Left colon (tissue), 2 donors: ENCODE measurements at regions not wholly inside any gene's neighbourhood (a gene's known extent, or its start where the extent isn't known, plus 50 kb on each side); places are given as distances from the start of the nearest gene placed in this dataset.

Experiments used
- ATAC-seq: fragments of 200-7000 bp; cut with Tn5 transposase; one replicate; pipeline ENCODE4 v1.9.1; 2020; ENCODE audit warnings: mild to moderate bottlenecking, moderate library complexity
- DNase-seq, 2 donors: peaks; one replicate each; pipeline ENCODE4 v3.0.0-alpha.2; 2020
- intact Hi-C, 2 donors: fragments of 100-400 bp; cut with DNase I in 1 of 2; cut with micrococcal nuclease in 1 of 2; formaldehyde crosslinking; loops; one replicate each; pipeline versions ENCODE4 v1.11.2 to v1.14.0; 2022; cut with DNase I, micrococcal nuclease
- donor health status: DM: no; HTN: no; CAD: no.
- donor health status: DM: yes; HTN: yes; CAD: no.

DNA sequence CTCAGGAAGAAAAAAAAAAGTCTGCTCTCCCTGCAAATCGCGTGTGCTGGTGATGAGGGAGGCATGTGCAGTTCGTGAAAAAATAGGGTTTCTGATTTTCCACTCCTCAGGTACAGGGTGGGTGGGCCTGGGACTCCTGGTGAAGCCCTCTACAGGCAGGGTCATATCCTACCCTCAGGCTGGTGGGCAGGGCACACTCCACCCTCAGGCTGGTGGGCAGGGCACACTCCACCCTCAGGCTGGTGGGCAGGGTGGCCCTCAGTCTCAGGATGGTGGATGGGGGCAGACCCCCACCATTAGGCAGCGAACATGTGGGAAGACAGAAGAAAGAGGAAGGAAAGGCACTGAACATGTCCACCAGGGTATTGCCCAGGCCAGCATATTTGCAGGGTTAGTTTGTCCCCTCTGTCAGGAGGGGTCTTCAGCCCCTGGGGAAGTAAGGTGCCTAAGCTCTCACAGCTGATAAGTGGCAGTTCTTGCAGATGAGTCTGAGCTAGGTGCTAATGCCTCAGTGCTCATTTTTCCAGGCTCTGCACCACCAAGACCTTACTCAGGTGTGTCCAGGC, 95.2 kb upstream of the RAB6C start:
- DNase-seq, result no peak
- no peak for ATAC-seq

DNA sequence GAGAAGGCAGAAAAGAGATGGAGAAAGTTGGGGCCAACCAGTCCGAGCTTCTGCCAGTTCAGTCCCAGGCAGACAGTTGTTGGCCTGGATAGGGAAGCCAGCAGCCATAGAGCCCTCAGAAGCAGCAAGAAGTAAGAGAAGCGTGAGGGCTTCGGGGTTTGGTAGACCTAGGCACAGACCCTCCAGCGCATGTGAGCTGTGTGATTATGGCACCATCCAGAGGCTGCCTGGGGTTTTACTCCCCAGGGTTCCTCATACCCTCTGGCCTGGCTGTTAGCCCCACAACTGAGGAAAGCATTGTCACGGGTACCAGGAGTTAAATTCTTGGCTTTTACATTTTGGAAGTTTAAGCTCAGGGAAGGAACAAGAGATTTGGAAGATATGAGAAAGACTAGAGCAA, 93.7 kb upstream of the RAB6C start:
- no peak for DNase-seq
- ATAC-seq, result no peak
- intact Hi-C loops, result no loop called here

More for the DNA sequence above, 95.2 kb upstream of the RAB6C start:
- intact Hi-C loops, result no loop called here

DNA sequence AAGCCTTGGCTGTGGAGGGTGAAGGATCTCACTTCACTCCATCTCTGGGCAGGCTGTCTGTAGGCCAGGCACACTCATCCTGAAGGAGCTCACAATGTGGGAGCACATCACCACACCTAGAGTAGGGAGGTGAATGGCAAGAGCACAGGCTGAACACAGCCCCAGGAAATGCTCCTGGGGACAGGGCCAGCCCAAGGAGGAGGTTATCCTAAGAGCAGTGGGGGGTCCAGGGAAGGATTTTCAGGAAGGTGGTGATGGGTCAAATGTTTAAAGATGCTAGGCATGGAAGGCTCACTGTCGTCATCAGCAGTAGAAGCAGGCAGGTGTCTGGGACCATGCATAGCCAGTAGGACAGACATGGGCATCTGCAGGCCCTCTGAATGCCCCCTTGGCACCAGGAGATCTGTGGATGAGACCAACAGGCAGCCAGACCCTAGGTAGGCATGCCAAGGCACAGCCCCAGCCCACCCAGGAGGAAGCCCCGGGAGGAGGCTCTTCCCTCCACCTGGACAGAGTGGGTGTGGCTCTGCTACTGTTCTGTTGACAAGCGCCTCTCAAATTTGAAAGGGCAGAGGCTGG, 91.7 kb upstream of the RAB6C start:
- intact Hi-C loops, result no loop called here
- ATAC-seq (no peak), DNase-seq (no peak)

DNA sequence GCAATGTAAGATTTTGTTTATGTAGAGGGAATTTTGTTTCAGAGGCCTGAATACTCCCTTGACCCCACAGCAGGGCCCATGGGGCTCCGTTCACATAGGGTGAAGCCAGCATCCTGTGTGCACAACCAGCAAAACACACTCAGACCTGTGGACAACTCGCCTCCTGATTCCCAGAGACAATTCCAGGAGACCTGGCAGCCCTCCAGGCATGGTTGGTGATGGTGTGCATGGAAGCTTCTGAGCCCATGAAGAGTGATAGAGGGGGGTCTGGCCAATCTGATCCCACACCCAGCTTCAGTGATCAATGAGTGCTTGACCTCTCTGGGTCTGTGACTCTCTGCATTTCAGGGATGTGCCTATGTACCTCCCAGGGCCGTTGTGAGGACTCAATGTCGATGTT, 91.0 kb upstream of the RAB6C start:
- intact Hi-C loops, result no loop called here
- ATAC-seq, result no peak
- no peak for DNase-seq

DNA sequence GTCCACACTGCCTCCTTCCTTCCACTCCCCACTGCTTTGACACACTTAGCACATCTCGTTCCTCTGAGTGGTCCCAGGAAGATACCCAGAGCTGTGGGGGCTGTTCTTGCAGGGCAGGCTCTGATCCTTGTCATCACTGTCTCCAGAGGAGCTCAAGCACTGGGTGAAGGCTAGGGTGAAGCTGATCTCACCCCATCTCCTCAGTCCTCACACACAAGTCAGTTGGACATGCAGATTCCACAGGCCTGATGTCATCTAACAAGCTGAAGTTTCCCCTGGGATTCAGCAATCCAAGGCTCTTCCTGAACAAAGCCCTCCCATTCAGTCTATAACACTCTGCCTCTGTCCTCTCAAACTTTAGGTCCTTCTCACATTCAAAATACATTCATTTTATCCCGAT, 90.6 kb upstream of the RAB6C start:
- DNase-seq, result no peak
- no peak for ATAC-seq
- intact Hi-C loops, result no loop called here

DNA sequence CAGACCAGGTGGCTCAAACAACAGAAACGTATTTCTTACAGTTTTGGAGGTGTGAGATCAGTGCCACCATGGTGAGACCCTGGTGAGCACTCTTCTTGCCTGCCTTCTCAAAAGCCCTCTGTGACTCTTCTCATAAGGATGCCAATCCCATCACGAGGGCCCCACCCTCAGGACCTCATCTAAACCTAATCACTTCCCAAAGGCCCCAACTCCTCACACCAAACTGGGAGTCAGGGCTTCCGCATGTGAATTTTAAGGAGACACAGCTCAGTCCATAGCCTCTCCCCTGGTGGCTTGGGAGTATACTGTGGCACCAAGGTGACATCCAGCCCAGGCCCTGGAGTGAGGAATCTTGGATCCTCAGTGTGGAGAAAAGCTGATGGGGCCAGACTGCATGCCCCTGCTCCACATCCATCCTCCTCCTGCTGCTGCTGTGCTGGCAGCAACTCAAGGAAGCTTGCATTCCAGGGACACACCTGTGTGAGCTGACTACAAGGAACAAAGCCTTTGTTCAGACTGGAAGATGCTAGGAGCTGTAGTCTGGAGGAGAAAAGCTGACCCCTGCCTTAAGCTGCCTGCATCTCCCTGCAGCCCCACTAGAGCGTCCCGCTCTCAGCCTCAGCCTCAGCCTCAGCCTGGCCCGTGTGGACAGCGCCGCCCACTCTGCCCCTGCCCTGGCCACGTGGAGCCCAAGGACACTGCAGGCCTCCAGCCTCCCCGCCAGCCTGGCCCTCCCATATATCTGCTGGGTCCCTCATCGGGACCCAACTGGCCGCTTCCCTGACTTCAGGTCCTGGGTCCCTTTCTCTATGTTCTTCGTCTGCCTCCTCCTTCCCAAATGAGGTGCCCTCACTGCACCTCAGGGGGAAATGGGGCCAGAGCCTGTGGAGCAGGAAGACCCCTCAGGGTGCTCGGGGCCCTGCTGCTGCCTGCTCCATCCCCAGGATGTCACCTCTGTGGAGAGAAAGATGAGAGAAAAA, 87.8 kb upstream of the RAB6C start:
- DNase-seq, result no peak
- intact Hi-C loops, result no loop called here
- ATAC-seq, result no peak

DNA sequence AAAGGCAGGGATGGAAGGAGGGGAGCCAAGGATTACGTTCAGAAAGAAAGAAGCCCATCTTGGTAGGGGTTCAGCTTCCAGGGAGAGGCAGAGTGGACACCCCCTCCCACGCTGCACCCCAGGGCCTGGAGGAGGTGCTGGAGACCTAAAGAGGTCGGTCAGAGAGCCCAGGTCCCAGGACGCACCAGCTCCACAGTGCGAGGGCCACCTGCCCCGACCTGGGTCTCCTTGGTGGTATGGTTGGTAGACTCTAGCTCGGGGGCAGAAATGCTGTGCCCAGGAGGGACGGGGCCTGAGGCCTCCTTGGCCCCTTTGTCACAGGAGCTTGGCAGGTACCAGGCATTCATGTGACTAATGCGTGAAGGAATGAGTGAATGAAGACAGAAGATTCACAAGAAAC, 87.1 kb upstream of the RAB6C start:
- DNase-seq (no peak), ATAC-seq (no peak)
- intact Hi-C loops, result no loop called here

DNA sequence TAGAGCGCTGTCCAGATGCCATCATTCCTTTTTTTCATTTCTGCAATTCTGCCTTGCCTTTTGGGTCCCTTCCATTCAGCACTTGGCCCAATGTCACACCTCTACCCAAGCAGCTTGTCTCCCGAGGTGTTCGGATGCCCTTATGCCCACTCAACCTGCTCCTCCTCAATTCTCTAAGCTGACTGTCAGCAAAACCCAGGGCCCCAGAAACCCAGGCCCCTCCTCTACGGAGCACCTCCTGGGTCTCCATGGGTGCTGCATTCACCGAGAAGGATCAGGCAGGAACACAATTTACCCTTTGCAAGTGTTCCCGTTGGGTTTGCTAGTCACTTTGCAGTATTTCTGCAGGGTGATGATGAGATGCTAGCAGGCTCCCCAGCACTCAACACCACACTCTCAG, 86.7 kb upstream of the RAB6C start:
- intact Hi-C loops, result no loop called here
- DNase-seq (no peak), ATAC-seq (no peak)

DNA sequence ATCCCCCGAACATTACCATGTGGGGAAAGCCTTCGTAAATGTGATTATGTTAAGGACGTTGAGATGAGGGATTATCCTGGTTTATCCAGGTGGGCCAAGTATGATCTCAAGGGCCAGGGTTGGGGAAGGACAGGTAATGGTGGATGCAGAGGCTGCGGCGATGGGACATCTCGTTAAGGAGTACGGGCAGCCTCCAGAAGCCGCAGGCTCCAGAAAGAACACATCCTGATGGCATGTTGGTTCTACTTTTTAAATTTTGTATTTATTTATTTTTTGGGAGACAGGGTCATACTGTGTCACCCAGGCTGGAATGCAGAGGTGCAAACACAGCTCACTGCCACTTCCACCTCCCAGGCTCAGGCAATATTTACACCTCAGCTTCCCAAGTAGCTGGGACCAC, 86.2 kb upstream of the RAB6C start:
- DNase-seq (no peak), ATAC-seq (no peak)
- intact Hi-C loops, result no loop called here

DNA sequence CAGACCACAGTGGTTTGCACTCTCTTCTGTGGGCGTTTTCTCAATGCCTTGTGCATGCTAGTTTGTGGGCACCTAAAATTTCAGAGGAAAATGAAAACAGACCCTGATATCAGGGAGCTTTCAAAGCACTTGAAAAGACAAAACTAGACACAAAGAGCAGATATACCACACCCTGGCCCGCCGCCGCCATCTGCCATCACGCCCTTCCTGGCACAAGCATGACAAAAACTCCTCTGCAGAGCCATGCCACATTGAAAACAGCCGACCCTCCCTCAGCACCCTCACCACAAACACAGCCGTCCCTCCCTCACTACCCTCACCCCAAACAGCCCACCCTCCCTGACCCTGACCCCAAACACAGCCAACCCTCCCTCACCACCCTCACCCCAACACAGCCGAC, 84.8 kb upstream of the RAB6C start:
- no peak for ATAC-seq
- intact Hi-C loops, result no loop called here
- DNase-seq, result no peak

DNA sequence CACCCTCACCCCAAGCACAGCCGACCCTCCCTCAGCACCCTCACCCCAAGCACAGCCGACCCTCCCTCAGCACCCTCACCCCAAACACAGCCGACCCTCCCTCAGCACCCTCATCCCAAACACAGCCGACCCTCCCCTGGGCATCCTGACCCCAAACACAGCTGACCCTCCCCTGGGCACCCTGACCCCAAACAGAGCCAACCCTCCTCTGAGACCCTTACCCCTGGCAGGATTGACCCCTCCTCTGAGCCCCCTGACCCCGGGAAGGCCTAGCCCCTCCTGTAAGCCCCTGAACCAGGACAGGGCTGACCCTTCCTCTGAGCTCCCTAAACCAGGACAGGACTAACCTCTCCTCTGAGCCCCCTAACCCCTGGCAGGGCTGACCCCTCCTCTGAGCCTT, 84.4 kb upstream of the RAB6C start:
- DNase-seq, result no peak
- ATAC-seq, result no peak
- intact Hi-C loops, result no loop called here

DNA sequence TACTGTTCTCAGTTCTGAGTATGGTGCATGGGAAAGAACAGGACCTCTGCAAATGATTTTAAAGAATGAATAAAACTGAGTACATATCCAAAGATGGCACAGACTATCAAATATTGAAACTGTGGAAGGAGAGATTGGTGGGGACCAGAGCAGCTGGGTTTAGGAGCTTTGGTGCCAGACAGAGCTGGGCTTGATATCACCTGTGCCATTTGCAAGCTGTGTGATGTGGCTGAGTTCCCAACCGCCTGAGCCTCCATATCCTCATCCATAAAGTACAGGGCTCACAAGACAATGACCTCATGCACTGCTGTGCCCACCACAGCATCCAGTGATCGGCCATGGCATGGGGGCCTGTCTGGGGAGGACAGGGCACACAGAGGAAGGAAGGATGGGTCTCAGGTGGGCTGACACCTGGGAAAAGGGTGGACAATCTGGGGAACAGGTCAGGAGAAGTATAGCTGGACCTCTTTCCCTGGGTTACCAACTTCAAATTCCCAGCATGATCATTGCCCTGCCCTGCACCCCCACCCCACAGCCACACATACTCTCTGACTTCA, 83.9 kb upstream of the RAB6C start:
- ATAC-seq (no peak), DNase-seq (no peak)
- intact Hi-C loops, result no loop called here

DNA sequence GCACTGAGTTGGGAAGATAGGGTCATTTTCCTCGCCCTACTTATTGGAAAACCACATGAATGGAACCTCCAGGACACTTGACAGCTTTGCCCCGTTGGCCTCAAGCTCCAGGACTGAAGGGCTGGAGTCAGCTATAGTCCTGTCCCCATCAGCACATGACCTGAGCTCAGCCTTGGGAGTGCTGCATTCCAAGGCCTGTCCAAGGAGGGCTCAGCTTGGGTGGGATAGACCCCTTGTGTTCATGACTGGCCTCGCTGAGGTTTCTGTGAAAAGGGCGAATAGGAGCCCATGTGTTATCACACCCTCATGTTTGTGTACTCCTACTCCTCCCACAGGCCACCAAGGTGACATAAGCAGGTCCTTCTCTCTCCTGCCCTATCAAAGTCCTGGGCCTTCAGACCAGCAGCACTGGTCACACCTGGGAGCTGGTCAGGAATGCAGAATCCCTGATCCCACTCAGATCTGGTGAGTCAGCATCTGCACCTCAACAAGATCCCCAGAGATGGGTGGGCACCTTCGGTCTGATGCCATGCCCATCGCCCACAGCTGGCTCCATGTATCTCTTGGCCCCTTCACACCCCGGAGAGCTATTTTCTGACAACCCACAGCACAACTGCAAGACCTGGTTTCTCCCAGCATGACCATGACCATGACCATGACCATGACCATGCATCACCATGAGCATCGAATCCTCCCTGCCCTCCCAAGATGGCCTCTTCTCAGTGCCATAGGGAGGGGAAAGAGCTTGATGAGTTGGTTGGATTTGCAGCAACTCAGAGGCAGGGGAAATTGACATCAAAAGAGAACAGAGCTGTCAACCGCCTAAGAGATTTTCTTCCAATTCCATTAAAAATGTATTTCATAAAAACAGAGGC, 83.0 kb upstream of the RAB6C start:
- intact Hi-C loops, result no loop called here
- DNase-seq (no peak), ATAC-seq (no peak)

DNA sequence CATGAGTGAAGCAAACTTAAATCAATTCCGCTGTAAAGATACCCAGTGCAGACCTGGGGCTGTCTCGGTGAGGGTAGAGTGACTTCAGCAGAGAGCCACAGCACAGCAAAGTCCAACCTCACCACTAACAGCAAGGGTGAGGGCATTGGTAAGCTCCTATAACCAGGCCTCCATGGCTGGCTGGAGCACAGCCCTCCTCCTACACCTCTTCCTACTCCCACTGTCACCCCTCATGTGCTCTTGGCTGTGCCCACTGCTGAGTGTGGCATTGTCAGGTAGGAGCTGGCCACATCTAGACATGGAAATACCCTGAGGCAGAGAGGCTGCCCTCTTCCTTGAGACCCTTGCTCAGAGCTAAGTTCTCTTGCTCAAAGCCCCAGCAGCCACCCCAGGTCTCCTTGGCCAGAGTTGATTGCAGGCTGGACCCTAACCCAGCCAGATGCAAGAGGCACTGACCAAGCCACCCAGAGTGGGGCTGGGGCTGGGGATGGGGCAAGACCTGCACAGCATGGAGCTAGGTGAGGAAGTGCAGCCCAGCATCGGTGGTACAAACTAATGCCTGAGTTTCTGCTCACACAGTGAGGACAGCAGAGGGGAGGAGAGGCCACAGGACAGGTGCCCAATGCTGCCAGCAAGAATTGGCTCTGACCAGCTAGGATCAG, 77.6 kb upstream of the RAB6C start:
- intact Hi-C loops, result no loop called here
- ATAC-seq, result no peak
- DNase-seq, result no peak

DNA sequence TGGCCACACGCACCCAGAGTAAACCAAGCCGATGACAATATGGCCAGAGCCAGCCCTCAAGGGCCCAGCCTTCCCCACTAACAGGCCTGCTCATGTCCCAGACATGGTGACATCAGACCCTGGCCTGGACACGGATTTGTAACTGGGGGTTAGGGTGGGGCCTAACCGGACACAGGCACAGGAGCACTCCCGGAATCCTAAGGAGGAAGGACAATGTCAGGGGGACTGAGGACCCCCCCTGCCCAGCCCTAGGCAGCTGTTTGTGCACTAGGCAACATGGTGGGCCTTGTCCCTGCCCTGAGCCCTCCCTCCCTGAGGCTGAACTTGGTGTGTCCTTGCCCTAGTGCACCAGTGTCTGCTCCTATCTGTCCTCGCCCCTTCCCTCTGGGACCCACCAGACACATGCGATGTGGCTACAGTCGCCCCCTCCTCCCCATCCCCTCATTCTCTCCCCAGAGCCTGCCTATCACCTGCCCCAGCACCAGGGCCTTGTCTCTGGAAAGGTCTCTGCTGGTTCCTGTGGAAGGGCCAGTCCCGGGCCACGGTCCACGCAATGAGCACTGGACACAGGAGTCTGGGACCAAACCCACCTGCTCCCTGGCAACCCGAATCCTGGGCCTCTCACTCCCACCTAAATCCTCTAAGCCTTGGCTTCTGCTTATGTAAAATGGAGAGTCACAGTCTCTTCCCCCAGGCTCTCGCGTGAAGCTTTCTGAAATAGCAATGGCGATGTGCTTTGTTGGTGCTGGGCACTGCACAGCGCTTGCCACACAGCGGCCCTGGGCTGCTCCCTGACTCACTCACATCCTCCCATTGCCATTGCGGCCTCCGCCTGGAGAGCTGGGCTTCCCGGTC, 76.5 kb upstream of the RAB6C start:
- DNase-seq (no peak), ATAC-seq (no peak)
- intact Hi-C loops, result no loop called here

DNA sequence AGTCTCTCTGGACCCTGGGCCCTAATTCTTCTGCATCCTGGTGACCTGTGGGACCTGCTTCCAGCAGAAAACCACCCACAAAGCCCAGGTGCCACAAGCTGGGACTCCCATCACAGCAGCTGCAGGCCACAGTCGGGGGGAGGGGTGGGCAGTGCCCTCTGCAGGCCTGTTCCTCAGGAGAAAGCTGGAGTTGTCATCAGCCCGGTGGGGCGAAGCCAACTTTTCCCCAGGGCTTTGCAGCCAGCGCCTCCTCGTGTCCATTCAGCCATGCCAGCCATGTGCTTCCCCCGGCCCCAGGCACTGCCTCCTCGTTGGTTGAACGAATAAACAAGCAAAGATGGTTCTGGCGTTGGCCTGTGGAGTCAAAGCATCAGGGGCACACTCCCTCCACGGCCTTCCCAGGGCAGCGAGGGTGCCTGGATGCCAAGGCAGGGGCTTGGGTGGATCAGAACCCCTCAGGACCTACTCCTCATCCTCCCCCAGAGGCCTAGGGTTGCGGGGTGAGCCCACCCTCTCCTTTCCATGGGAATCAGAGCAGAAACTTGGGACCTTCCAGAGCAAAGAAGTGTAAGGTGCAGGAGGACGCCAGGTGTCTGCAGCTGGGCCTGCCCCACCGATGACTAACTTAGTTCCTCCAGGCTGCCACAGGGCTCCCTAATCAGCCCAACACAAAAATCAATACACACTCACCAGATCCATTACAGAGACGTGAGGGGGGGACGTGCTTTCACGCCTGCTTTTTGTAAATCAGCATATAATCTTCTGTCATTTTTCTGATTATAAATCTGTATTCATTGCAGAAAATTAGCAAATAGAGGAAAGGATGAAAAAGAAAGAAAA, 75.7 kb upstream of the RAB6C start:
- intact Hi-C loops, result no loop called here
- no peak for DNase-seq
- no peak for ATAC-seq
